Fibroblast of lung (primary cell): ENCODE measurements at regions not wholly inside any gene's neighbourhood (a gene's known extent, or its start where the extent isn't known, plus 50 kb on each side); places are given as distances from the start of the nearest gene placed in this dataset.

ENCODE experiments used
- DNase-seq, 2 donors: peaks; one replicate each; pipeline versions ENCODE4 v3.0.0 to v3.0.0-alpha.2; 2010; ENCODE audit warnings: low read depth in 2 of 2
- H2AFZ ChIP-seq: 2 replicates; pipeline ENCODE4 v1.5.1; 2012; ENCODE audit warnings: low read length, control low read depth, inconsistent platforms
- H3K27ac ChIP-seq: 2 replicates; pipeline ENCODE4 v1.5.1; 2011; ENCODE audit warnings: low read length, control low read depth; ENCODE audit not compliant: insufficient read depth
- H3K27me3 ChIP-seq: 2 replicates; pipeline ENCODE4 v1.5.1; 2011; ENCODE audit warnings: mild to moderate bottlenecking, low read length; ENCODE audit not compliant: control insufficient read depth, insufficient read depth
- H3K36me3 ChIP-seq: 2 replicates; pipeline ENCODE4 v1.5.1; 2011; ENCODE audit warnings: low read length; ENCODE audit not compliant: control insufficient read depth, insufficient read depth
- H3K4me1 ChIP-seq: 2 replicates; pipeline ENCODE4 v1.5.1; 2011; ENCODE audit warnings: low read length; ENCODE audit not compliant: control insufficient read depth, insufficient read depth; ENCODE audit errors: extremely low read depth
- H3K4me2 ChIP-seq: 2 replicates; pipeline ENCODE4 v1.5.1; 2011; ENCODE audit warnings: low read length, control low read depth; ENCODE audit not compliant: insufficient read depth; ENCODE audit errors: extremely low read depth
- H3K4me3 ChIP-seq, 4 experiments: fragments of 200-600 bp in 1 of 4; sonication (generic) in 1 of 4; replicated peaks in 1 of 4; 2 replicates each; pipeline ENCODE4 v1.5.1; 2011 to 2016; ENCODE audit warnings: low read length in 4 of 4, low read depth in 3 of 4, mild to moderate bottlenecking in 3 of 4, control low read depth in 2 of 4, inconsistent platforms in 1 of 4, mixed read lengths in 1 of 4; ENCODE audit not compliant: insufficient read depth in 1 of 4; ENCODE audit errors: control extremely low read depth in 1 of 4
- H3K79me2 ChIP-seq: 2 replicates; pipeline ENCODE4 v1.5.1; 2012; ENCODE audit warnings: mild to moderate bottlenecking, low read length, inconsistent platforms; ENCODE audit not compliant: control insufficient read depth, insufficient read depth
- H3K9ac ChIP-seq: 2 replicates; pipeline ENCODE4 v1.5.1; 2011; ENCODE audit warnings: mild to moderate bottlenecking, low read length, control low read depth; ENCODE audit not compliant: insufficient read depth
- H3K9me3 ChIP-seq: 2 replicates; pipeline ENCODE4 v1.5.1; 2012; ENCODE audit warnings: low read depth, low read length; ENCODE audit not compliant: control insufficient read depth, insufficient read depth
- H4K20me1 ChIP-seq: 2 replicates; pipeline ENCODE4 v1.5.1; 2011; ENCODE audit warnings: low read length; ENCODE audit not compliant: control insufficient read depth, insufficient read depth; ENCODE audit errors: extremely low read depth
- EZH2 ChIP-seq: IDR thresholded peaks from 2 replicates; pipeline ENCODE4 v1.5.1; 2012; ENCODE audit warnings: low read length, control low read depth, mild to moderate bottlenecking; ENCODE audit errors: missing control alignments
- TF ChIP-seq, protein P1 (sequence below), 2 donors: IDR thresholded peaks in 1 of 2; conservative IDR thresholded peaks in 1 of 2; 1 replicate in 1 of 2; 2 replicates in 1 of 2; pipeline ENCODE4 v1.5.1; 2011 to 2012; ENCODE audit warnings: low read length in 2 of 2, control low read depth in 1 of 2, inconsistent platforms in 1 of 2, low read depth in 1 of 2, mild to moderate bottlenecking in 1 of 2

DNA sequence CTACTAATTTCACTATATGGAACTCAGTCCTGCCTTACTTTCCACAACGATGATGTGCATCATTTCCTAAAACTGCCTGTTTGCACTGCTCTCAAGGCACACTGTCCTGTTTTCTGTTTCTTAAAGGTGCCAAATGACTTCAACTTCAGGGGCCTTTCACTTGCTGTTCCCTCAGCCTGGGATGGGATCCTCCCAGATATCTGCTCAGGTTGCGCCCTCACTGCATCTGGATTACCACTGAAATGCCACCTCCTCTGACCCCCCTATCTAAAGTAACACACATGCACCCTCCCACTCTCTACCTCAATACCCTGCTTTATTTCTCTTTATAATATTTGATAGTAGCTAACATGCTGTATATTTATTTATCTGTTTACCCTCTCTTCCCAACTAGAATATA is 123.8 kb upstream of the CMC1 start:
- H3K9me3 ChIP-seq = no peaks in the 10 kb centered on the region
- no peaks in the 10 kb centered on the region for H3K79me2 ChIP-seq
- H3K4me1 ChIP-seq = no peaks in the 10 kb centered on the region
- no peak overlapping the region for H3K4me3 ChIP-seq
- H3K4me2 ChIP-seq = no peak overlapping the region
- H3K27me3 ChIP-seq = no peaks in the 10 kb centered on the region
- no peak overlapping the region for H3K9ac ChIP-seq
- TF ChIP-seq, protein P1, sequence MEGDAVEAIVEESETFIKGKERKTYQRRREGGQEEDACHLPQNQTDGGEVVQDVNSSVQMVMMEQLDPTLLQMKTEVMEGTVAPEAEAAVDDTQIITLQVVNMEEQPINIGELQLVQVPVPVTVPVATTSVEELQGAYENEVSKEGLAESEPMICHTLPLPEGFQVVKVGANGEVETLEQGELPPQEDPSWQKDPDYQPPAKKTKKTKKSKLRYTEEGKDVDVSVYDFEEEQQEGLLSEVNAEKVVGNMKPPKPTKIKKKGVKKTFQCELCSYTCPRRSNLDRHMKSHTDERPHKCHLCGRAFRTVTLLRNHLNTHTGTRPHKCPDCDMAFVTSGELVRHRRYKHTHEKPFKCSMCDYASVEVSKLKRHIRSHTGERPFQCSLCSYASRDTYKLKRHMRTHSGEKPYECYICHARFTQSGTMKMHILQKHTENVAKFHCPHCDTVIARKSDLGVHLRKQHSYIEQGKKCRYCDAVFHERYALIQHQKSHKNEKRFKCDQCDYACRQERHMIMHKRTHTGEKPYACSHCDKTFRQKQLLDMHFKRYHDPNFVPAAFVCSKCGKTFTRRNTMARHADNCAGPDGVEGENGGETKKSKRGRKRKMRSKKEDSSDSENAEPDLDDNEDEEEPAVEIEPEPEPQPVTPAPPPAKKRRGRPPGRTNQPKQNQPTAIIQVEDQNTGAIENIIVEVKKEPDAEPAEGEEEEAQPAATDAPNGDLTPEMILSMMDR (conservative IDR thresholded peaks at IDR 0.05 in 1 of 2, IDR thresholded peaks at IDR 0.05 in 1 of 2; ENCODE audit: low read depth in 1 of 2, low read length in 2 of 2) = no peak
- no peak for TF ChIP-seq EZH2
- H2AFZ ChIP-seq = no peak overlapping the region
- H3K27ac ChIP-seq = no peak overlapping the region
- H4K20me1 ChIP-seq = no peaks in the 10 kb centered on the region
- no peak for DNase-seq
- no peaks in the 10 kb centered on the region for H3K36me3 ChIP-seq

DNA sequence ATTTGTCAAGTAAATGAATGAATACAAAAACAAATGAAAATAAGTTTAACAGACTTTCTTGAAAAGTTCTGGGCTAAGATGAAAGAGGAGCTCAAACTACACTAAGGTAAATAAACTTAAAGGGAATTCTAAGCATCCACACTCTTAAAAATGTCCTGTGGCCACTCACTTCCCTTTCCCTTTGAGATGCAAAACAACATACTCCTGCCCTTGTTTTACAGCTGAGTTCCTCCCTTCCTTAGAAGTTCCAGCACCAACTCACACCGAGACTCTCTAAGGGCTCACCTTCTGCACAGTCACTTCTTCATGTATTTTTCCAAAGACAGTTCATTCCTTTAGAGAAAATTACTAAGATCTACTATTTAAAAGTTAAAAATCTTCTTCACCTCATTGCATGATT is 123.3 kb upstream of the CMC1 start:
- no peaks in the 10 kb centered on the region for H3K79me2 ChIP-seq
- TF ChIP-seq, protein P1 (conservative IDR thresholded peaks at IDR 0.05 in 1 of 2, IDR thresholded peaks at IDR 0.05 in 1 of 2; ENCODE audit: low read depth in 1 of 2, low read length in 2 of 2) = no peak
- TF ChIP-seq EZH2 = no peak
- H3K27ac ChIP-seq = no peak overlapping the region
- no peaks in the 10 kb centered on the region for H3K36me3 ChIP-seq
- H4K20me1 ChIP-seq = no peaks in the 10 kb centered on the region
- no peak overlapping the region for H3K4me2 ChIP-seq
- H3K9ac ChIP-seq = no peak overlapping the region
- DNase-seq = no peak
- H2AFZ ChIP-seq = no peak overlapping the region
- no peaks in the 10 kb centered on the region for H3K4me1 ChIP-seq
- H3K27me3 ChIP-seq = no peaks in the 10 kb centered on the region
- no peaks in the 10 kb centered on the region for H3K9me3 ChIP-seq
- H3K4me3 ChIP-seq = no peak overlapping the region

DNA sequence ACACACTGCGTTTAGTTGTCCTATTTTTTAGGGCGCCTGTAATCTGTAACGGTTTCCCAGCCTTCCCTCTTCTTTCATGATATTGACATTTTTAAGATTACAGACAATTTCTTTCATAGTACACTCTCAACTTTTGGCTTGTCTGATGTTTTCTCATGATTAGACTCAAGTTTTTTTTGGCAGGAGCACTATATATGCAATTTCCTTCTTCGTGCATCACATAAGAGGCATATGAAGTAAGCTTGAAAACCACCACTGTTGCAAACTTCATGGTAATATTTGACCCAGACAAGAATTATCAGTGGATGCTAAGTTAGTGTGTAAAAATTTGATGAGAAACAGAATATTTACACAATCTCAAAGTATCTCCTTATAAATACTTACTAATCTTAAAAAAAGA is 119.2 kb upstream of the CMC1 start:
- H3K36me3 ChIP-seq = no peaks in the 10 kb centered on the region
- no peak overlapping the region for H2AFZ ChIP-seq
- no peaks in the 10 kb centered on the region for H4K20me1 ChIP-seq
- H3K9ac ChIP-seq = no peak overlapping the region
- TF ChIP-seq, protein P1 (conservative IDR thresholded peaks at IDR 0.05 in 1 of 2, IDR thresholded peaks at IDR 0.05 in 1 of 2; ENCODE audit: low read depth in 1 of 2, low read length in 2 of 2) = no peak
- TF ChIP-seq EZH2 = no peak
- H3K4me1 ChIP-seq = no peaks in the 10 kb centered on the region
- H3K27me3 ChIP-seq = no peaks in the 10 kb centered on the region
- H3K27ac ChIP-seq = no peak overlapping the region
- no peak overlapping the region for H3K4me3 ChIP-seq
- no peaks in the 10 kb centered on the region for H3K9me3 ChIP-seq
- no peak overlapping the region for H3K4me2 ChIP-seq
- DNase-seq = peak in 1 of 2 donors; percentile 57
- H3K79me2 ChIP-seq = no peaks in the 10 kb centered on the region
